Middle frontal gyrus (tissue), 1 donor: ENCODE measurements at regions not wholly inside any gene's neighbourhood (a gene's known extent, or its start where the extent isn't known, plus 50 kb on each side); places are given as distances from the start of the nearest gene placed in this dataset.
"Not testable (repeated sequence)": the region's sequence is repeated elsewhere in the genome, so short reads cannot be mapped to it uniquely, and the experiment has no call there.

Experiments used
- DNase-seq: peaks from one replicate; pipeline ENCODE4 v3.0.0-alpha.2; 2015; ENCODE audit warnings: low spot score; ENCODE audit errors: extremely low spot score

GRCh38 chr2:88859461-88859860, 168.0 kb downstream of the RPIA start:
- DNase-seq, result no peak

- DNase-seq, result no peak
These were observed 169.1 kb downstream of the RPIA start for GRCh38 chr2:88860421-88861075.

GRCh38 chr2:88865801-88866371, 174.4 kb downstream of the RPIA start:
- no peak for DNase-seq

- no peak for DNase-seq
These were observed 175.3 kb downstream of the RPIA start for GRCh38 chr2:88866756-88867155.

- DNase-seq, result no peak
These were observed 177.4 kb downstream of the RPIA start for GRCh38 chr2:88868861-88869260.

- DNase-seq, result no peak
These were observed 178.9 kb downstream of the RPIA start for GRCh38 chr2:88870267-88870839.

- no peak for DNase-seq
These were observed 179.9 kb downstream of the RPIA start for GRCh38 chr2:88871336-88871735.

- no peak for DNase-seq
These were observed 182.1 kb downstream of the RPIA start for GRCh38 chr2:88873620-88874019.

- DNase-seq, result no peak
These were observed 182.7 kb downstream of the RPIA start for GRCh38 chr2:88874063-88874657.

- no peak for DNase-seq
These were observed 184.3 kb downstream of the RPIA start for GRCh38 chr2:88875736-88876135.

- peak; percentile 29 for DNase-seq
These were observed 189.0 kb downstream of the RPIA start for GRCh38 chr2:88880441-88880953.

GRCh38 chr2:88885275-88885674, 193.8 kb downstream of the RPIA start:
- no peak for DNase-seq

GRCh38 chr2:88885679-88886416, 194.4 kb downstream of the RPIA start:
- no peak for DNase-seq

GRCh38 chr2:88887466-88887865, 196.0 kb downstream of the RPIA start:
- DNase-seq, result not testable (repeated sequence)

- no peak for DNase-seq
These were observed 200.7 kb downstream of the RPIA start for GRCh38 chr2:88892207-88892606.

GRCh38 chr2:88892788-88893187, 201.3 kb downstream of the RPIA start:
- no peak for DNase-seq

- DNase-seq, result no peak
These were observed 205.5 kb downstream of the RPIA start for GRCh38 chr2:88896971-88897370.

GRCh38 chr2:88897715-88898114, 206.2 kb downstream of the RPIA start:
- no peak for DNase-seq

GRCh38 chr2:88903749-88904353, 212.4 kb downstream of the RPIA start:
- DNase-seq, result no peak

- DNase-seq, result no peak
These were observed 221.8 kb downstream of the RPIA start for GRCh38 chr2:88913280-88913679.

GRCh38 chr2:88919087-88919738, 227.7 kb downstream of the RPIA start:
- no peak for DNase-seq
